SK-N-SH treated with all-trans-retinoic acid at 6 μM for 48 hours (cell line): ENCODE measurements at regions not wholly inside any gene's neighbourhood (a gene's known extent, or its start where the extent isn't known, plus 50 kb on each side); places are given as distances from the start of the nearest gene placed in this dataset.

Experiments
- ARNTL ChIP-seq: fragments of 450-650 bp; formaldehyde crosslinking; IDR thresholded peaks from 2 replicates; pipeline ENCODE4 v1.5.0; 2020; ENCODE audit warnings: low read depth, mild to moderate bottlenecking, moderate library complexity, borderline replicate concordance
- BACH2 ChIP-seq: fragments of 250-450 bp; sonication (Bioruptor Pico); IDR thresholded peaks from 2 replicates; pipeline ENCODE4 v1.9.0; 2021; ENCODE audit warnings: mild to moderate bottlenecking, borderline replicate concordance
- ESRRG ChIP-seq: fragments of 250-450 bp; sonication (Bioruptor Pico); IDR thresholded peaks from 2 replicates; pipeline ENCODE4 v1.6.1; 2021; ENCODE audit warnings: mild to moderate bottlenecking
- GLIS3 ChIP-seq: fragments of 250-450 bp; sonication (Bioruptor Pico); IDR thresholded peaks from 2 replicates; pipeline ENCODE4 v1.5.0; 2020; ENCODE audit warnings: mild to moderate bottlenecking, moderate library complexity
- ISL1 ChIP-seq: fragments of 250-450 bp; sonication (Bioruptor Pico); IDR thresholded peaks from 2 replicates; pipeline ENCODE4 v2.1.2; 2022; ENCODE audit warnings: mild to moderate bottlenecking, moderate library complexity
- RARB ChIP-seq: fragments of 250-450 bp; sonication (Bioruptor Pico); IDR thresholded peaks from 2 replicates; pipeline ENCODE4 v1.8.0; 2021; ENCODE audit warnings: mild to moderate bottlenecking, moderate library complexity
- TOX ChIP-seq: fragments of 250-450 bp; sonication (Bioruptor Pico); IDR thresholded peaks from 2 replicates; pipeline ENCODE4 v1.8.0; 2021; ENCODE audit warnings: mild to moderate bottlenecking, moderate library complexity, borderline replicate concordance
- ZFP3 ChIP-seq: fragments of 250-450 bp; sonication (Bioruptor Pico); IDR thresholded peaks from 2 replicates; pipeline ENCODE4 v1.5.0; 2020; ENCODE audit warnings: mild to moderate bottlenecking, moderate library complexity
- ZNF70 ChIP-seq: fragments of 450-650 bp; formaldehyde crosslinking; IDR thresholded peaks from 2 replicates; pipeline ENCODE4 v1.5.0; 2020; ENCODE audit warnings: mild to moderate bottlenecking, moderate library complexity
- TF ChIP-seq, protein P1 (sequence below): fragments of 250-450 bp; sonication (Bioruptor Pico); IDR thresholded peaks from 2 replicates; pipeline ENCODE4 v1.8.0; 2021; ENCODE audit warnings: low read depth, mild to moderate bottlenecking, moderate library complexity, borderline replicate concordance
- TF ChIP-seq, protein P2 (sequence below): fragments of 250-450 bp; sonication (Bioruptor Pico); IDR thresholded peaks from 2 replicates; pipeline ENCODE4 v1.8.0; 2020; ENCODE audit warnings: mild to moderate bottlenecking, moderate library complexity, borderline replicate concordance

DNA sequence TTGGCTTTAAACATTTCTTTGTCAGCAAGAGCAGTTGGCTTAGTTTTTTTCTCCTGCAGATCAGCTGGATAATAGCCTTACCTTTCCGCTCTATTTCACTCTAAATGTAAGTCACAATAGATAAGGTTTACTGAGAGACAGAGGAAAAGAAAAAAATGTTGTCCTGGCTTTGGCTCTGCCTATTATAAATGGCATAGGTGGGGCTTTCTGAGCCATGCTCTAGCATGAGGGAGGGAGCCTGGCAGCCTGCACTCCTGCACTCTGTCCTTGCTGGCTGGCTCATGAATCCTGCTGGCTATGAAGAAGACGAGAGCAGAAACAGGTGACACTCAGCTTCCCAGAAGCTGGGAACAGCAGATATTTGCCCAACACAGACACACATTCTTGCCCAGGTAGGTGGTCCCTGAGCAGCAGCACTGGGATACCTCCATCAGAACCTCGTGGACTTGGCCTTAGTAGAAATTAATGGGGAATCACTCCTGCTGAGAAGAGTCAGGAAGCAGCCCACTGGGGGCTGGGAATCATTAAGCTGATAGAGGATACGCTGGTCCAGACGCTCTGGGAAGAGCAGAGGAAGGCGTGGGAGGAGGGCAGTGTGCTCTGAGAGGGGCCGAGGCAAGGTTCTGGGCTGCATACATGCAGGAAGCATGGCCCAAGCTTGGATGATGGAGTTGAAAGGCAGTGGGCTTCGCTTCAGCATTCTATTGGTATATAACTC is 514.4 kb upstream of the HS6ST1 start:
- TF ChIP-seq GLIS3 (CRISPR knock-in tag), result no peak
- TF ChIP-seq, protein P1, sequence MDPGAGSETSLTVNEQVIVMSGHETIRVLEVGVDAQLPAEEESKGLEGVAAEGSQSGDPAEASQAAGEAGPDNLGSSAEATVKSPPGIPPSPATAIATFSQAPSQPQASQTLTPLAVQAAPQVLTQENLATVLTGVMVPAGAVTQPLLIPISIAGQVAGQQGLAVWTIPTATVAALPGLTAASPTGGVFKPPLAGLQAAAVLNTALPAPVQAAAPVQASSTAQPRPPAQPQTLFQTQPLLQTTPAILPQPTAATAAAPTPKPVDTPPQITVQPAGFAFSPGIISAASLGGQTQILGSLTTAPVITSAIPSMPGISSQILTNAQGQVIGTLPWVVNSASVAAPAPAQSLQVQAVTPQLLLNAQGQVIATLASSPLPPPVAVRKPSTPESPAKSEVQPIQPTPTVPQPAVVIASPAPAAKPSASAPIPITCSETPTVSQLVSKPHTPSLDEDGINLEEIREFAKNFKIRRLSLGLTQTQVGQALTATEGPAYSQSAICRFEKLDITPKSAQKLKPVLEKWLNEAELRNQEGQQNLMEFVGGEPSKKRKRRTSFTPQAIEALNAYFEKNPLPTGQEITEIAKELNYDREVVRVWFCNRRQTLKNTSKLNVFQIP (CRISPR knock-in tag), result no peak
- TF ChIP-seq ZFP3 (CRISPR knock-in tag), result no peak
- no peak for TF ChIP-seq ESRRG
- no peak for TF ChIP-seq RARB (CRISPR knock-in tag)
- TF ChIP-seq, protein P2, sequence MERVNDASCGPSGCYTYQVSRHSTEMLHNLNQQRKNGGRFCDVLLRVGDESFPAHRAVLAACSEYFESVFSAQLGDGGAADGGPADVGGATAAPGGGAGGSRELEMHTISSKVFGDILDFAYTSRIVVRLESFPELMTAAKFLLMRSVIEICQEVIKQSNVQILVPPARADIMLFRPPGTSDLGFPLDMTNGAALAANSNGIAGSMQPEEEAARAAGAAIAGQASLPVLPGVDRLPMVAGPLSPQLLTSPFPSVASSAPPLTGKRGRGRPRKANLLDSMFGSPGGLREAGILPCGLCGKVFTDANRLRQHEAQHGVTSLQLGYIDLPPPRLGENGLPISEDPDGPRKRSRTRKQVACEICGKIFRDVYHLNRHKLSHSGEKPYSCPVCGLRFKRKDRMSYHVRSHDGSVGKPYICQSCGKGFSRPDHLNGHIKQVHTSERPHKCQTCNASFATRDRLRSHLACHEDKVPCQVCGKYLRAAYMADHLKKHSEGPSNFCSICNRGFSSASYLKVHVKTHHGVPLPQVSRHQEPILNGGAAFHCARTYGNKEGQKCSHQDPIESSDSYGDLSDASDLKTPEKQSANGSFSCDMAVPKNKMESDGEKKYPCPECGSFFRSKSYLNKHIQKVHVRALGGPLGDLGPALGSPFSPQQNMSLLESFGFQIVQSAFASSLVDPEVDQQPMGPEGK (CRISPR knock-in tag), result no peak
- no peak for TF ChIP-seq ARNTL (CRISPR knock-in tag)
- TF ChIP-seq BACH2 (CRISPR knock-in tag), result no peak
- no peak for TF ChIP-seq ZNF70 (CRISPR knock-in tag)
- TF ChIP-seq ISL1 (CRISPR knock-in tag), result no peak
- no peak for TF ChIP-seq TOX
